HG03103 (cell line): ENCODE measurements at regions not wholly inside any gene's neighbourhood (a gene's known extent, or its start where the extent isn't known, plus 50 kb on each side); places are given as distances from the start of the nearest gene placed in this dataset.
"Not testable (repeated sequence)": the region's sequence is repeated elsewhere in the genome, so short reads cannot be mapped to it uniquely, and the experiment has no call there.

Source experiments
- ATAC-seq: cut with Tn5 transposase; IDR thresholded peaks from one replicate; pipeline ENCODE4 v1.9.1; 2021; ENCODE audit warnings: low read depth; ENCODE audit not compliant: unreplicated experiment

- no peak for ATAC-seq
These were observed 779.9 kb upstream of the CDH6 start for GRCh38 chr5:30413540-30413939.

- ATAC-seq: no peak
These were observed 787.7 kb upstream of the CDH6 start for GRCh38 chr5:30405821-30406220.

GRCh38 chr5:30401479-30402058 lies 791.9 kb upstream of the CDH6 start:
- no peak for ATAC-seq

GRCh38 chr5:30398423-30398822 lies 795.1 kb upstream of the CDH6 start:
- no peak for ATAC-seq

- no peak for ATAC-seq
These were observed 800.6 kb upstream of the CDH6 start for GRCh38 chr5:30392897-30393296.

- no peak for ATAC-seq
These were observed 803.4 kb upstream of the CDH6 start for GRCh38 chr5:30390095-30390494.

- no peak for ATAC-seq
These were observed 805.4 kb upstream of the CDH6 start for GRCh38 chr5:30387974-30388632.

- ATAC-seq: no peak
These were observed 807.7 kb upstream of the CDH6 start for GRCh38 chr5:30385754-30386153.

GRCh38 chr5:30384171-30384570 lies 809.3 kb upstream of the CDH6 start:
- ATAC-seq: no peak

GRCh38 chr5:30380228-30380627 lies 813.3 kb upstream of the CDH6 start:
- ATAC-seq: no peak

- ATAC-seq: no peak
These were observed 816.6 kb upstream of the CDH6 start for GRCh38 chr5:30376848-30377247.

- ATAC-seq: no peak
These were observed 825.4 kb upstream of the CDH6 start for GRCh38 chr5:30368064-30368463.

GRCh38 chr5:30365031-30365430 lies 828.5 kb upstream of the CDH6 start:
- not testable (repeated sequence) for ATAC-seq

GRCh38 chr5:30357371-30357770 lies 836.1 kb upstream of the CDH6 start:
- ATAC-seq: no peak

GRCh38 chr5:30355675-30356074 lies 837.8 kb upstream of the CDH6 start:
- ATAC-seq: no peak

- no peak for ATAC-seq
These were observed 845.6 kb upstream of the CDH6 start for GRCh38 chr5:30347858-30348257.

- ATAC-seq: not testable (repeated sequence)
These were observed 847.7 kb upstream of the CDH6 start for GRCh38 chr5:30345539-30346345.

- ATAC-seq: no peak
These were observed 849.8 kb upstream of the CDH6 start for GRCh38 chr5:30343707-30344106.

- ATAC-seq: no peak
These were observed 852.0 kb upstream of the CDH6 start for GRCh38 chr5:30341466-30341865.

- ATAC-seq: no peak
These were observed 856.4 kb upstream of the CDH6 start for GRCh38 chr5:30337084-30337573.

GRCh38 chr5:30331534-30331933 lies 862.0 kb upstream of the CDH6 start:
- ATAC-seq: no peak

GRCh38 chr5:30325795-30326194 lies 867.7 kb upstream of the CDH6 start:
- no peak for ATAC-seq
